ENCODE measurements at regions not wholly inside any gene's neighbourhood (a gene's known extent, or its start where the extent isn't known, plus 50 kb on each side); places are given as distances from the start of the nearest gene placed in this dataset.
A peak's percentile ranks its signal among the peaks of the same experiment; 100 is the strongest.

DNA sequence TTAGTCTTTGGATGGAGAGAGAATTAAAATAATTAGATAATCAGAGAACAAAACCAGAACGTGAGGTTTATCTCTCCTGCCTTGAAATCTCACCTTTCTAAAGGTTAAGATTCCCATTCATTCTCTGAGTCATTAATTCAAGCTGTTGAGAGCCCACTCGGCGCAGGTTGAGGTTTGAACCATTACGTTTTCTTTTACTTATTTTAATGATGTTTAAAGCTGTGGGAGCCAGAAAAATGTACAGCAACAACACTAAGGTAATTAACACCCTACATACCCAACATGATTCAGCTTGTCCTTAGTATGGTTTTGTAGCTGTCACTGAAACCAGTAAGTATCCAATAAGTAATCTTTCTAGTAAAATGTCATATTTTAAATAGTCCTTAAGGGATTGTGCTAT lies 153.0 kb upstream of the ANK3 start:
- H3K27me3 Mint-ChIP-seq (ENCODE audit: insufficient read depth, low read depth, poor library complexity) = peaks cover 2% of the 10 kb centered on the region
- H2AFZ ChIP-seq = no peak overlapping the region
- H3K27ac Mint-ChIP-seq = peak overlapping the region; percentile 49
- H3K9me3 Mint-ChIP-seq = no peaks in the 10 kb centered on the region
- no peak overlapping the region for H3K4me3 ChIP-seq
- H3K27ac ChIP-seq (ENCODE audit: low read depth) = no peak overlapping the region
- no peaks in the 10 kb centered on the region for H3K27me3 ChIP-seq (ENCODE audit: insufficient read depth)
- H3K4me2 ChIP-seq = no peak overlapping the region
- no peaks in the 10 kb centered on the region for H4K20me1 ChIP-seq (replicated peaks; ENCODE audit: insufficient read depth)
- peaks cover 19% of the 10 kb centered on the region for H3K4me1 ChIP-seq (ENCODE audit: insufficient read depth)
- H3K36me3 Mint-ChIP-seq (ENCODE audit: low read depth) = no peaks in the 10 kb centered on the region
- ATAC-seq (no peak), DNase-seq (ENCODE audit: low spot score) (no peak)
- no peak for TF ChIP-seq EZH2phosphoT487 (IDR thresholded peaks at IDR 0.05; ENCODE audit: unreplicated experiment)
- no peak for TF ChIP-seq POLR2AphosphoS5 (IDR thresholded peaks at IDR 0.05; ENCODE audit: low read depth)
- TF ChIP-seq ZNF114 (CRISPR knock-in tag; IDR thresholded peaks at IDR 0.05) = no peak
- TF ChIP-seq, protein P1, sequence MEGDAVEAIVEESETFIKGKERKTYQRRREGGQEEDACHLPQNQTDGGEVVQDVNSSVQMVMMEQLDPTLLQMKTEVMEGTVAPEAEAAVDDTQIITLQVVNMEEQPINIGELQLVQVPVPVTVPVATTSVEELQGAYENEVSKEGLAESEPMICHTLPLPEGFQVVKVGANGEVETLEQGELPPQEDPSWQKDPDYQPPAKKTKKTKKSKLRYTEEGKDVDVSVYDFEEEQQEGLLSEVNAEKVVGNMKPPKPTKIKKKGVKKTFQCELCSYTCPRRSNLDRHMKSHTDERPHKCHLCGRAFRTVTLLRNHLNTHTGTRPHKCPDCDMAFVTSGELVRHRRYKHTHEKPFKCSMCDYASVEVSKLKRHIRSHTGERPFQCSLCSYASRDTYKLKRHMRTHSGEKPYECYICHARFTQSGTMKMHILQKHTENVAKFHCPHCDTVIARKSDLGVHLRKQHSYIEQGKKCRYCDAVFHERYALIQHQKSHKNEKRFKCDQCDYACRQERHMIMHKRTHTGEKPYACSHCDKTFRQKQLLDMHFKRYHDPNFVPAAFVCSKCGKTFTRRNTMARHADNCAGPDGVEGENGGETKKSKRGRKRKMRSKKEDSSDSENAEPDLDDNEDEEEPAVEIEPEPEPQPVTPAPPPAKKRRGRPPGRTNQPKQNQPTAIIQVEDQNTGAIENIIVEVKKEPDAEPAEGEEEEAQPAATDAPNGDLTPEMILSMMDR (conservative IDR thresholded peaks at IDR 0.05; ENCODE audit: low read depth in 2 of 2) = no peak
- no peak for TF ChIP-seq JUNB (IDR thresholded peaks at IDR 0.05; ENCODE audit: unreplicated experiment)
- TF ChIP-seq, protein P2, sequence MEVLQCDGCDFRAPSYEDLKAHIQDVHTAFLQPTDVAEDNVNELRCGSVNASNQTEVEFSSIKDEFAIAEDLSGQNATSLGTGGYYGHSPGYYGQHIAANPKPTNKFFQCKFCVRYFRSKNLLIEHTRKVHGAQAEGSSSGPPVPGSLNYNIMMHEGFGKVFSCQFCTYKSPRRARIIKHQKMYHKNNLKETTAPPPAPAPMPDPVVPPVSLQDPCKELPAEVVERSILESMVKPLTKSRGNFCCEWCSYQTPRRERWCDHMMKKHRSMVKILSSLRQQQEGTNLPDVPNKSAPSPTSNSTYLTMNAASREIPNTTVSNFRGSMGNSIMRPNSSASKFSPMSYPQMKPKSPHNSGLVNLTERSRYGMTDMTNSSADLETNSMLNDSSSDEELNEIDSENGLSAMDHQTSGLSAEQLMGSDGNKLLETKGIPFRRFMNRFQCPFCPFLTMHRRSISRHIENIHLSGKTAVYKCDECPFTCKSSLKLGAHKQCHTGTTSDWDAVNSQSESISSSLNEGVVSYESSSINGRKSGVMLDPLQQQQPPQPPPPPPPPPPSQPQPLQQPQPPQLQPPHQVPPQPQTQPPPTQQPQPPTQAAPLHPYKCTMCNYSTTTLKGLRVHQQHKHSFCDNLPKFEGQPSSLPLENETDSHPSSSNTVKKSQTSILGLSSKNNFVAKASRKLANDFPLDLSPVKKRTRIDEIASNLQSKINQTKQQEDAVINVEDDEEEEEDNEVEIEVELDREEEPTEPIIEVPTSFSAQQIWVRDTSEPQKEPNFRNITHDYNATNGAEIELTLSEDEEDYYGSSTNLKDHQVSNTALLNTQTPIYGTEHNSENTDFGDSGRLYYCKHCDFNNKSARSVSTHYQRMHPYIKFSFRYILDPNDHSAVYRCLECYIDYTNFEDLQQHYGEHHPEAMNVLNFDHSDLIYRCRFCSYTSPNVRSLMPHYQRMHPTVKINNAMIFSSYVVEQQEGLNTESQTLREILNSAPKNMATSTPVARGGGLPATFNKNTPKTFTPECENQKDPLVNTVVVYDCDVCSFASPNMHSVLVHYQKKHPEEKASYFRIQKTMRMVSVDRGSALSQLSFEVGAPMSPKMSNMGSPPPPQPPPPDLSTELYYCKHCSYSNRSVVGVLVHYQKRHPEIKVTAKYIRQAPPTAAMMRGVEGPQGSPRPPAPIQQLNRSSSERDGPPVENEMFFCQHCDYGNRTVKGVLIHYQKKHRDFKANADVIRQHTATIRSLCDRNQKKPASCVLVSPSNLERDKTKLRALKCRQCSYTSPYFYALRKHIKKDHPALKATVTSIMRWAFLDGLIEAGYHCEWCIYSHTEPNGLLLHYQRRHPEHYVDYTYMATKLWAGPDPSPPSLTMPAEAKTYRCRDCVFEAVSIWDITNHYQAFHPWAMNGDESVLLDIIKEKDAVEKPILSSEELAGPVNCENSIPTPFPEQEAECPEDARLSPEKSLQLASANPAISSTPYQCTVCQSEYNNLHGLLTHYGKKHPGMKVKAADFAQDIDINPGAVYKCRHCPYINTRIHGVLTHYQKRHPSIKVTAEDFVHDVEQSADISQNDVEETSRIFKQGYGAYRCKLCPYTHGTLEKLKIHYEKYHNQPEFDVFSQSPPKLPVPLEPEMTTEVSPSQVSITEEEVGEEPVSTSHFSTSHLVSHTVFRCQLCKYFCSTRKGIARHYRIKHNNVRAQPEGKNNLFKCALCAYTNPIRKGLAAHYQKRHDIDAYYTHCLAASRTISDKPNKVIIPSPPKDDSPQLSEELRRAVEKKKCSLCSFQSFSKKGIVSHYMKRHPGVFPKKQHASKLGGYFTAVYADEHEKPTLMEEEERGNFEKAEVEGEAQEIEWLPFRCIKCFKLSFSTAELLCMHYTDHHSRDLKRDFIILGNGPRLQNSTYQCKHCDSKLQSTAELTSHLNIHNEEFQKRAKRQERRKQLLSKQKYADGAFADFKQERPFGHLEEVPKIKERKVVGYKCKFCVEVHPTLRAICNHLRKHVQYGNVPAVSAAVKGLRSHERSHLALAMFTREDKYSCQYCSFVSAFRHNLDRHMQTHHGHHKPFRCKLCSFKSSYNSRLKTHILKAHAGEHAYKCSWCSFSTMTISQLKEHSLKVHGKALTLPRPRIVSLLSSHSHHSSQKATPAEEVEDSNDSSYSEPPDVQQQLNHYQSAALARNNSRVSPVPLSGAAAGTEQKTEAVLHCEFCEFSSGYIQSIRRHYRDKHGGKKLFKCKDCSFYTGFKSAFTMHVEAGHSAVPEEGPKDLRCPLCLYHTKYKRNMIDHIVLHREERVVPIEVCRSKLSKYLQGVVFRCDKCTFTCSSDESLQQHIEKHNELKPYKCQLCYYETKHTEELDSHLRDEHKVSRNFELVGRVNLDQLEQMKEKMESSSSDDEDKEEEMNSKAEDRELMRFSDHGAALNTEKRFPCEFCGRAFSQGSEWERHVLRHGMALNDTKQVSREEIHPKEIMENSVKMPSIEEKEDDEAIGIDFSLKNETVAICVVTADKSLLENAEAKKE (CRISPR knock-in tag; IDR thresholded peaks at IDR 0.05) = no peak
- TF ChIP-seq EZH2 (IDR thresholded peaks at IDR 0.05; ENCODE audit: low read depth, unreplicated experiment) = no peak
- TF ChIP-seq, protein P3, sequence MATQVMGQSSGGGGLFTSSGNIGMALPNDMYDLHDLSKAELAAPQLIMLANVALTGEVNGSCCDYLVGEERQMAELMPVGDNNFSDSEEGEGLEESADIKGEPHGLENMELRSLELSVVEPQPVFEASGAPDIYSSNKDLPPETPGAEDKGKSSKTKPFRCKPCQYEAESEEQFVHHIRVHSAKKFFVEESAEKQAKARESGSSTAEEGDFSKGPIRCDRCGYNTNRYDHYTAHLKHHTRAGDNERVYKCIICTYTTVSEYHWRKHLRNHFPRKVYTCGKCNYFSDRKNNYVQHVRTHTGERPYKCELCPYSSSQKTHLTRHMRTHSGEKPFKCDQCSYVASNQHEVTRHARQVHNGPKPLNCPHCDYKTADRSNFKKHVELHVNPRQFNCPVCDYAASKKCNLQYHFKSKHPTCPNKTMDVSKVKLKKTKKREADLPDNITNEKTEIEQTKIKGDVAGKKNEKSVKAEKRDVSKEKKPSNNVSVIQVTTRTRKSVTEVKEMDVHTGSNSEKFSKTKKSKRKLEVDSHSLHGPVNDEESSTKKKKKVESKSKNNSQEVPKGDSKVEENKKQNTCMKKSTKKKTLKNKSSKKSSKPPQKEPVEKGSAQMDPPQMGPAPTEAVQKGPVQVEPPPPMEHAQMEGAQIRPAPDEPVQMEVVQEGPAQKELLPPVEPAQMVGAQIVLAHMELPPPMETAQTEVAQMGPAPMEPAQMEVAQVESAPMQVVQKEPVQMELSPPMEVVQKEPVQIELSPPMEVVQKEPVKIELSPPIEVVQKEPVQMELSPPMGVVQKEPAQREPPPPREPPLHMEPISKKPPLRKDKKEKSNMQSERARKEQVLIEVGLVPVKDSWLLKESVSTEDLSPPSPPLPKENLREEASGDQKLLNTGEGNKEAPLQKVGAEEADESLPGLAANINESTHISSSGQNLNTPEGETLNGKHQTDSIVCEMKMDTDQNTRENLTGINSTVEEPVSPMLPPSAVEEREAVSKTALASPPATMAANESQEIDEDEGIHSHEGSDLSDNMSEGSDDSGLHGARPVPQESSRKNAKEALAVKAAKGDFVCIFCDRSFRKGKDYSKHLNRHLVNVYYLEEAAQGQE (IDR thresholded peaks at IDR 0.05; ENCODE audit: unreplicated experiment) = no peak
- TF ChIP-seq STAT1 (IDR thresholded peaks at IDR 0.05; ENCODE audit: unreplicated experiment) = no peak
- no peak for TF ChIP-seq NANOG (IDR thresholded peaks at IDR 0.05; ENCODE audit: borderline replicate concordance)
- TF ChIP-seq ZNF331 (CRISPR knock-in tag; IDR thresholded peaks at IDR 0.05; ENCODE audit: low read depth) = no peak
- TF ChIP-seq, protein P4, sequence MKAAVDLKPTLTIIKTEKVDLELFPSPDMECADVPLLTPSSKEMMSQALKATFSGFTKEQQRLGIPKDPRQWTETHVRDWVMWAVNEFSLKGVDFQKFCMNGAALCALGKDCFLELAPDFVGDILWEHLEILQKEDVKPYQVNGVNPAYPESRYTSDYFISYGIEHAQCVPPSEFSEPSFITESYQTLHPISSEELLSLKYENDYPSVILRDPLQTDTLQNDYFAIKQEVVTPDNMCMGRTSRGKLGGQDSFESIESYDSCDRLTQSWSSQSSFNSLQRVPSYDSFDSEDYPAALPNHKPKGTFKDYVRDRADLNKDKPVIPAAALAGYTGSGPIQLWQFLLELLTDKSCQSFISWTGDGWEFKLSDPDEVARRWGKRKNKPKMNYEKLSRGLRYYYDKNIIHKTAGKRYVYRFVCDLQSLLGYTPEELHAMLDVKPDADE (IDR thresholded peaks at IDR 0.05) = no peak
- no peak for TF ChIP-seq CREB1 (CRISPR knock-in tag; IDR thresholded peaks at IDR 0.05; ENCODE audit: low read depth)
- no peaks in the 10 kb centered on the region for H3K79me2 ChIP-seq (replicated peaks; ENCODE audit: insufficient read depth)
- H3K4me1 Mint-ChIP-seq = peaks cover 30% of the 10 kb centered on the region
- no peak overlapping the region for H3K4me3 Mint-ChIP-seq
- 0 out of 2 replicates have a peak, but pooled peaks cover 7% of the 10 kb centered on the region for H3K9me2 ChIP-seq (ENCODE audit: insufficient read depth)
- no peaks in the 10 kb centered on the region for H3K36me3 ChIP-seq (ENCODE audit: insufficient read depth)
- no peaks in the 10 kb centered on the region for H3F3A ChIP-seq (replicated peaks; ENCODE audit: low read depth)

Data from GM23338 (cell line).